Activated CD4-positive, alpha-beta T cell treated with anti-CD3 and anti-CD28 coated beads, Interleukin-2, amount 10 ng/mL, durations not matched to agents 24 days and 14 days (primary cell): ENCODE measurements at regions not wholly inside any gene's neighbourhood (a gene's known extent, or its start where the extent isn't known, plus 50 kb on each side); places are given as distances from the start of the nearest gene placed in this dataset.
"Not testable (repeated sequence)": the region's sequence is repeated elsewhere in the genome, so short reads cannot be mapped to it uniquely, and the experiment has no call there.

Experiments used
- DNase-seq: peaks from one replicate; pipeline ENCODE4 v3.0.0; 2022
- H3K27ac Mint-ChIP-seq: one replicate; pipeline ENCODE4 v1.8.0; 2022; ENCODE audit warnings: mild to moderate bottlenecking, mixed read lengths
- H3K27me3 Mint-ChIP-seq: one replicate; pipeline ENCODE4 v1.8.0; 2022; ENCODE audit warnings: mixed read lengths
- H3K36me3 Mint-ChIP-seq: one replicate; pipeline ENCODE4 v1.8.0; 2022; ENCODE audit warnings: low read depth, mild to moderate bottlenecking, mixed read lengths
- H3K4me1 Mint-ChIP-seq: one replicate; pipeline ENCODE4 v1.8.0; 2021; ENCODE audit warnings: mixed read lengths
- H3K4me3 Mint-ChIP-seq: one replicate; pipeline ENCODE4 v1.8.0; 2022; ENCODE audit warnings: mild to moderate bottlenecking, moderate library complexity, mixed read lengths
- H3K9me3 Mint-ChIP-seq: one replicate; pipeline ENCODE4 v1.8.0; 2021; ENCODE audit warnings: mixed read lengths
- intact Hi-C: fragments of 100-400 bp; cut with micrococcal nuclease; formaldehyde crosslinking; loops from one replicate; pipeline ENCODE4 v1.15.1; 2023

DNA sequence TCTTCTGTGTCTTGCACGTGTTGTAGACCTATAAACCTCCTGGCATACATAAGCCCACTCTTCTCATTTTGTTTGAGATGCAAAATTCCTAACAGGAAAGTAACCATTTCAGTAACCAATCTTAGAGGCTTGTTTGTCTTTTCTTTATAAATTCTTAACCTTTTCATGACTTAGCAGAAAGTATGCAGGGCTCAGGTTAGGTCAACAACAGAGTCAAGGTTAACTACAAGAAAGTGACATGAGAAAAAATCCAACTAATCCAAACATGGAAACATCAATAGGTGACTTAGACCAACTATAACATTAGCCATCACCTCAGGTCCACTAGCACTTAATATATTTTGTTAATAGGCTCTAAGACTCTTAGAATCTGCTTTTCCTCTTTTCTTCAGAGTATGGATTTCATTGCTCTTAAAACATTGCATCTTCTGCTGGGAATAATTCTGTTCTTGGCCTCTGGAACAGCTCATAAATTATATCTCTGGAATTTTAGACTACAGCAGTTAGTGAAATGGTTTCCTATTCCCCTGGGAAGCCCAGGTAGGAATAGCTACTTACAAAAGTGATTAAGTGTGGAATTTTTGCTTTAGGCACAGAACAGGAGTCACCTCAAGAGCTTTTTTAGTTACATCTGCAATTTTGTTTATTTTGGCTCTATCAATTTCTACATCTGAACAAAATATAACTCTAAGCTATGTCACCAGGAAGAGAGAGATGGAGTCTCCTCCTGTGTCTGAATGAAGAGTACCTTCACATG, 155.3 kb upstream of the ANKRD55 start:
- H3K36me3 Mint-ChIP-seq = peaks cover 2% of the 10 kb centered on the region
- H3K27ac Mint-ChIP-seq = no peak overlapping the region
- intact Hi-C loops = no loop called here
- no peak overlapping the region for H3K4me3 Mint-ChIP-seq
- peaks cover 33% of the 10 kb centered on the region for H3K9me3 Mint-ChIP-seq
- peaks cover 2% of the 10 kb centered on the region for H3K27me3 Mint-ChIP-seq
- peaks cover 2% of the 10 kb centered on the region for H3K4me1 Mint-ChIP-seq
- DNase-seq = no peak

DNA sequence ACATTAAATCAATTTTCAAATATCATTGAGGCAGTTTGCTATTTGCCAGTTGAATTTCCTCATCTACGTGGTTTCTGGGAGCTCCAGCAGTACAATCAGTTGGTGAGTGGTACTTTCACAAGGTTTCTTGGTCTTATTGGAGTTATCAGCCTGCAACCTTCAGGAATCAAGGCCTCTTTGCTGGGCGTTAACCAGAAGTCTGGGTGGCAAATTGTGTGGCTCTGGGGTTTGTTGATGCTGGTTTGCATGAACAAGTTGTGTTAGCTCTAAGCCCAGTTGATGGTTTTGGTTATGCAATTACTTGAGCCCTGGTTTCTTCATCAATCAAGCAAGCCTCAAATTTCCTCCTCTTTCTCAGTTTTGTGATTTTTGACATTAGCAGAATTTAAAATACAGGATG, 152.9 kb upstream of the ANKRD55 start:
- H3K4me3 Mint-ChIP-seq = no peak overlapping the region
- intact Hi-C loops = no loop called here
- no peak overlapping the region for H3K27ac Mint-ChIP-seq
- no peaks in the 10 kb centered on the region for H3K36me3 Mint-ChIP-seq
- peaks cover 4% of the 10 kb centered on the region for H3K27me3 Mint-ChIP-seq
- peaks cover 21% of the 10 kb centered on the region for H3K9me3 Mint-ChIP-seq
- H3K4me1 Mint-ChIP-seq = peaks cover 2% of the 10 kb centered on the region
- DNase-seq = no peak

DNA sequence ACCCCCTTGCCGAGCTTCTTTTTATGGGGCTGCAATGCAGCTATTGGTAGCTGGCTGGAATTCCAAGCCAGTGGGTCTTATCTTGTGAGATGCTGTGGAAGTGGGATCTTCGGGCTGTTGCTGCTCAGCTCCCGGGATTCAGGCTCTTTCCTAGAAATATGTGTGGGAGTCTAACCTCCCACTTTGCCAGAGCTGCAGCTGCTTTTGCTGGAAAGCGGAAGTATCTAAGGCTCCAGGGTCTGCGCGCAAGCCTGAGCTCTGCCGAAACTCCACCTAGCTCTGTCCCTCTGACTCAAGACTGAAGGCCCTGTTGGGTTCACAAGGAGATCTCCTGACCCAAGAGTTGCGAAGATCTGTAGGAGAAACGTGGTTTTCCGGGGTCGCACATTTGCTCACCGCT, 151.1 kb upstream of the ANKRD55 start:
- H3K27me3 Mint-ChIP-seq = peaks cover 4% of the 10 kb centered on the region
- peaks cover 2% of the 10 kb centered on the region for H3K4me1 Mint-ChIP-seq
- H3K27ac Mint-ChIP-seq = no peak overlapping the region
- no peak for DNase-seq
- H3K4me3 Mint-ChIP-seq = no peak overlapping the region
- intact Hi-C loops = no loop called here
- no peaks in the 10 kb centered on the region for H3K36me3 Mint-ChIP-seq
- peaks cover 12% of the 10 kb centered on the region for H3K9me3 Mint-ChIP-seq

DNA sequence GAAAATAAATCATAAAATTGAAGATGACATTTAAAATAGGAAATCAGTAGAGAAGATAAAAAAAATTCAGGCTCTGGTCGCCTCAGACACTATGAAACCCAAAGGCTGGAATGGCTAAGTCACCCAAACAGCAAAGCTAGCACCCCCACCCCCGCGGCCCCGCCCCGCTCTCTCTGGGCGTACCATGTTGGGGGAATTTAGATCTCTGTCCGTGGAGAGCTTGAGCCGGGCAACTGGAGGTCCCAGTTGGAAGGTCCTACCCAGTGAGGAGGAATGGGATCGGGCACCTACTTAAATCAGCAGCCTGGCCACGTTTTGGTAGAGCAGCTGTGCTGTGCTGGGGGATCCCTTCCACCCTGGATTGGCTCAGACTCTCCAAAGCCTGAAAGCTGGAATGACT, 150.6 kb upstream of the ANKRD55 start:
- Mint-ChIP-seq H3K4me1 (peaks cover 2% of the 10 kb centered on the region), H3K27me3 (peaks cover 4% of the 10 kb centered on the region), H3K9me3 (peaks cover 12% of the 10 kb centered on the region), H3K4me3 (no peak overlapping the region), H3K36me3 (no peaks in the 10 kb centered on the region), H3K27ac (no peak overlapping the region)
- intact Hi-C loops = no loop called here
- DNase-seq = no peak

DNA sequence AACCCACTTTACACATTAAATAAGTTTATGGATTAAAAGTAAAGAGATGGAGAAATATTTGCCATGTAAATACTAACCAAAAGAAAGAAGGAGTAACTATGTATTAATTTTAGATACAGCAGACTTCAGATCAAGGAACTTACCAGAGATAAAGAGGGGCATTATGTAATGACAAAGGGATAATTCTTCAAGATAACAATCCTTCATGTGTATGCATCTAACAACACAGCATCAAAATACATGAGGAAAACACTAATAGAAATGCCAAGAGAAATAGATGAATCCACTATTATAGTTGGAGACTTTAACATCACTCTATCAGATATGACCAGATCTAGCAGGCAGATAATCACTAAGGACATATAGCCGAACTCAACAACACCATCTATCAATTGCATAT, 149.8 kb upstream of the ANKRD55 start:
- DNase-seq = no peak
- Mint-ChIP-seq H3K36me3 (no peaks in the 10 kb centered on the region), H3K9me3 (peaks cover 12% of the 10 kb centered on the region), H3K27ac (no peak overlapping the region), H3K27me3 (peaks cover 4% of the 10 kb centered on the region), H3K4me3 (no peak overlapping the region), H3K4me1 (peaks cover 2% of the 10 kb centered on the region)
- intact Hi-C loops = no loop called here

DNA sequence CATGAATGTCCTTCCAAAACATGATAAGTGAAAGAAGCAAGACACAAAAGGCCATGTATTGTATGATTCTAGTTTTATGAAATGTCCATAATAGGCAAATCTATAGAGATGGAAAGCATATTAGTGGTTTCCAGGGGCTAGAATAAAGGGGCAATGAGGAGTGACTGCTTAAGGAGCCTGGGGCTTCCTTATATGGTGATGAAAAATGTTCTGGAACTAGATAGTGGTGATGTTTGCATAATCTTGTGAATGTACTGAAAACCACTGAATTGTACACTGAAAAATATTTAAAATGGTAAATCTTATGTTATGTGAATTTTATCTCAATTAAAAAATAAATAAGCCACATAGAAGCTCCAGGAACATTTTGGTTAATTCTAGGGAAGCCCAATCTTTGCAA, 144.4 kb upstream of the ANKRD55 start:
- no peaks in the 10 kb centered on the region for H3K4me1 Mint-ChIP-seq
- no peak for DNase-seq
- H3K9me3 Mint-ChIP-seq = peaks cover 7% of the 10 kb centered on the region
- peaks cover 1% of the 10 kb centered on the region for H3K36me3 Mint-ChIP-seq
- peaks cover 2% of the 10 kb centered on the region for H3K27me3 Mint-ChIP-seq
- intact Hi-C loops = no loop called here
- no peak overlapping the region for H3K27ac Mint-ChIP-seq
- H3K4me3 Mint-ChIP-seq = no peak overlapping the region

DNA sequence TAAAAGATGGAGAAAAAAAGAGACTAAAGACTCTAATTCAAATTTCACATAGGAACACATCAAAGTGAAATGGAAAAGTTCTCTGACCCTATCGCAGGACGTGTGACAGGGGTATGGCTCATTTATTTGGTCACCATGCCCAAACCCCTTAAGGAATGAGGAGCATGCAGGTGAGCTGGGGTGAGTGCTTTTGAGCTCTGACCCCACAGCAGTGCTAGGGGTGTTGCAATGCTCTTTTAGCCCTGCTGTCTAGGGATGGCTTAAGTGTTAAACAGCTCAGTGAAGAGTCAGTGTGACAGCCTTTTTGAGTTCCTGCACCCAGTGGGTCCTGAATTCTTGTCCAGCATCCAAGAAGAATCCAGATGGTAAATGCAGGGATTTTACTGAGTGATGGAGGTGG, 143.0 kb upstream of the ANKRD55 start:
- H3K4me3 Mint-ChIP-seq = no peak overlapping the region
- H3K27me3 Mint-ChIP-seq = no peaks in the 10 kb centered on the region
- no peaks in the 10 kb centered on the region for H3K4me1 Mint-ChIP-seq
- intact Hi-C loops = no loop called here
- H3K36me3 Mint-ChIP-seq = peaks cover 1% of the 10 kb centered on the region
- no peak for DNase-seq
- H3K27ac Mint-ChIP-seq = no peak overlapping the region
- peaks cover 4% of the 10 kb centered on the region for H3K9me3 Mint-ChIP-seq

DNA sequence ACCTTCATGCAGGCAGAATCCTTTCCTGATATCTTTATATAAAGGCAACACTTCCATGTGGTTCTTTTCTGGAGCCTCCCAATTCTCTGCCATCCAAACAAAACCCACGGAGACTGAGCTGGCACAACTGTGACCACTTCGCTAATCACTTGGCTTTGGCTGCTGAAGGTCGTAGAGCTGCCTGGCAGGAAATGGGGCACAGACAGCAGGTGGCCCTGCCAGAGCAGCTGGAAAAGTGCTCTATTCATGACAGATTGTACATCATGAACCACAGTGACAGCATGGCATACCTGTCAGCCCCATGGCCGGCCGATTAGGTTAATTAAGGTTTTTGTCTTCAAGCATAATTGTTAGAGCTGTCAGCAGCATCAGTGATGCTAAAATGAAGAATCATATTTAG, 141.9 kb upstream of the ANKRD55 start:
- Mint-ChIP-seq H3K27me3 (no peaks in the 10 kb centered on the region), H3K4me3 (no peak overlapping the region), H3K4me1 (no peaks in the 10 kb centered on the region), H3K9me3 (peaks cover 4% of the 10 kb centered on the region), H3K27ac (no peak overlapping the region), H3K36me3 (peaks cover 1% of the 10 kb centered on the region)
- intact Hi-C loops = no loop called here
- no peak for DNase-seq

DNA sequence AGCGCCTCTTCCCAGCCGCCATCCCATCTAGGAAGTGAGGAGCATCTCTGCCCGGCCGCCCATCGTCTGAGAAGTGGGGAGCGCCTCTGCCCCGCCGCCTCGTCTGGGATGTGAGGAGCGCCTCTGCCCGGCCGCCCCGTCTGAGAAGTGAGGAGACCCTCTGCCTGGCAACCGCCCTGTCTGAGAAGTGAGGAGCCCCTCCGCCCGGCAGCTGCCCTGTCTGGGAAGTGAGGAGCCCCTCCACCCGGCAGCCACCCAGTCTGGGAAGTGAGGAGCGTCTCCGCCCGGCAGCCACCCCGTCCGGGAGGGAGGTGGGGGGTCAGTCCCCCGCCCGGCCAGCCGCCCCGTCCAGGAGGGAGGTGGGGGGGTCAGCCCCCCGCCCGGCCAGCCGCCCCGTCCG, 139.4 kb upstream of the ANKRD55 start:
- H3K9me3 Mint-ChIP-seq, H3K4me3 Mint-ChIP-seq, H3K4me1 Mint-ChIP-seq, H3K36me3 Mint-ChIP-seq, H3K27ac Mint-ChIP-seq, intact Hi-C loops, H3K27me3 Mint-ChIP-seq, DNase-seq: not testable (repeated sequence)

DNA sequence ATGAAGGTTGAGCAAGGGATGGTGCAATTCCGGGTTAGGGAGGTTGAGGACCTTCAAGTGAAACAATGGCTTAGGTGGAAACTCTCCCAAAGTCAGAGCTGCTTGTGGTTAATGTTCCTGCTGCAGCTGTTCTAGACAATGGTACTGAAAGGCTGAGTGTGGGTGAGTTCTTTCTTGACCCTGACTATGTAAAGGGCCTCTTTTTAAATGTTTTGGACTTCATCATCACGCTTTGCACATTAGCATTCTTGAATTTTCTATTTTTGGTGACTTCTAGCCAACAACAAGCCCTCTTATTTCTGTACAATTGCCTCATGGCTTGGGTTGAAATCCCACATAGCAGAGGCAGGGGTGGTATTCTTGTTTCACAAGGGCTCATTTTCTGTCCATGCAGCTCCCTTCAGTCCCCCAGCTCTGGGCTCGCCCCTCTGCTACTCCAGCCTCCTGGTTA, 136.3 kb upstream of the ANKRD55 start:
- Mint-ChIP-seq H3K9me3 (peaks cover 3% of the 10 kb centered on the region), H3K36me3 (peaks cover 1% of the 10 kb centered on the region), H3K4me3 (no peak overlapping the region), H3K27me3 (no peaks in the 10 kb centered on the region), H3K27ac (no peak overlapping the region), H3K4me1 (no peaks in the 10 kb centered on the region)
- DNase-seq = no peak
- intact Hi-C loops = no loop called here

DNA sequence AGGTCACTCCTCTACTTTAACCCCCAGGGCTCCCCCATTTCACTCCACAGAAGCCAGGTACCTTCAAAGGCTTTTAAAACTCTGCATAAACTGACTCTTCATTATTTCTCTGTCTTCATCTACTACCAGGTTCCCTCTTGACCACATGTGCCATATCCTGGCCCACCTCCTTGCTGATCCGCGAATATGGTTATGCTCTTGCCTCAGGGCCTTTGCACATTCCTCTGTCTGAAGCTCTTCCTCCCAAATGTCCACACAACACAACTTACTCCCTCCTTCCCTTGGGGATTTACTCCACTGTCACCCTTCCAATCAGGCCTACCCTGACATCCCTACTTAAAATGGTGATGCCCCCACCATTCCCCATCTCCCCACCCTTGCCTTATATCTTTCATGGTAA, 134.6 kb upstream of the ANKRD55 start:
- Mint-ChIP-seq H3K27ac (no peak overlapping the region), H3K9me3 (peaks cover 8% of the 10 kb centered on the region), H3K4me3 (no peak overlapping the region), H3K36me3 (no peaks in the 10 kb centered on the region), H3K27me3 (no peaks in the 10 kb centered on the region), H3K4me1 (no peaks in the 10 kb centered on the region)
- intact Hi-C loops = no loop called here
- DNase-seq = no peak

DNA sequence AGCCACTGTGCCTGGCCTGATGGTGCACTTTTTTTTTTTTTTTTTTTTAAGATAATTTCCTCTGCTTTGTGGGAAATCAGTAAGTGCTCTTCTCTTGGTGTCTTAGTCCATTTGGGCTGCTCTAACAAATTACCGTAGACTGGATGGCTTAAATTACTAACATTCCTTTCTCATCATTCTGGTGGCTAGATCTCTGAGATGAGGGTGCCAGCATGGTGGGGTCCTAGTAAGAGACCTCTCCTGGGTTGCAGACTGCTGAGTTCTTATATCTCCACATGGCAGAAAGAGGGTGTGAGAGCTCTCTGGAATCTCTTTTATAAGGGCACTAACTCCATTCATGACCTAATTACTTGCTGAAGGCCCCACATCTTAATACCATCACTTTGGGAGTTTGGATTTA, 133.9 kb upstream of the ANKRD55 start:
- no peak overlapping the region for H3K4me3 Mint-ChIP-seq
- intact Hi-C loops = no loop called here
- no peak for DNase-seq
- peaks cover 8% of the 10 kb centered on the region for H3K9me3 Mint-ChIP-seq
- H3K27me3 Mint-ChIP-seq = no peaks in the 10 kb centered on the region
- H3K36me3 Mint-ChIP-seq = no peaks in the 10 kb centered on the region
- H3K4me1 Mint-ChIP-seq = no peaks in the 10 kb centered on the region
- no peak overlapping the region for H3K27ac Mint-ChIP-seq

DNA sequence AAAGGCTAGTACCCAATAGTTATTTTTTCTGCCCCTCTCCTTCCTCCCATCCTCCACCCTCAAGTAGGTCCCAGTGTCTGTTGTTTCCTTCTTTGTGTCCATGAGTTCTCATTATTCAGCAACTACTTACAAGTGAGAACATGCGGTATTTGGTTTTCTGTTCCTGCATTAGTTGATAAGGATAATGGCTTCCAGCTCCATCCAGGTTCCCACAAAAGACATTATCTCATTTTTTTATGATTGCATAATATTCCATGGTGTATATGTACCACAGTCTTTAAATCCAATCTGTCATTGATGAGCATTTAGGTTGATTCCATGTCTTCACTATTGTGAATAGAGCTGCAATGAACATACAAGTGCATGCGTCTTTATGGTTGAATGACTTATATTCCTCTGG, 128.3 kb upstream of the ANKRD55 start:
- intact Hi-C loops = no loop called here
- no peak overlapping the region for H3K4me3 Mint-ChIP-seq

DNA sequence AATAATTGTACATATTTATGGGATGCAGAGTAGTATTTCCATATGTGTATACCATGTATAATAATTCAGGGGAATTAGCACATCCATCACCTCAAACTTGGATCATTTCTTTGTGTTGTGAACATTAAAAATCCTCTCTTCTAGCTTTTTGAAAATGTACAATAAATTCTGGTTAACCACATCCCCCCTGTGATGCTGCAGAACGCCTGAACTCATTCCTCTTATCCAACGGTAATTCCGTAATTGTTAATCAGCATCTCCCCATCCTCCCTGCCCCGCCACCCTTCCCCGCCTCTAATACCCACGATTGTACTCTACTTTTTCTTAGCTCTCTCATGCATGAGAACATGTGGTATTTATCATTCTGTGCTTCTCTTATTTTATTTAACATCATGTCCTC, 127.7 kb upstream of the ANKRD55 start:
- Mint-ChIP-seq H3K27me3 (no peaks in the 10 kb centered on the region), H3K4me3 (no peak overlapping the region), H3K4me1 (peaks cover 2% of the 10 kb centered on the region), H3K36me3 (no peaks in the 10 kb centered on the region), H3K9me3 (peaks cover 15% of the 10 kb centered on the region), H3K27ac (no peak overlapping the region)
- intact Hi-C loops = no loop called here
- no peak for DNase-seq

More for the DNA sequence above, 128.3 kb upstream of the ANKRD55 start:
- no peak for DNase-seq
- no peaks in the 10 kb centered on the region for H3K36me3 Mint-ChIP-seq
- no peaks in the 10 kb centered on the region for H3K27me3 Mint-ChIP-seq
- peaks cover 13% of the 10 kb centered on the region for H3K9me3 Mint-ChIP-seq
- H3K27ac Mint-ChIP-seq = no peak overlapping the region
- H3K4me1 Mint-ChIP-seq = peaks cover 2% of the 10 kb centered on the region
